A673 (cell line): ENCODE measurements at regions not wholly inside any gene's neighbourhood (a gene's known extent, or its start where the extent isn't known, plus 50 kb on each side); places are given as distances from the start of the nearest gene placed in this dataset.

Experiments used
- BruUV-seq: library from RNA; stranded (reverse); fragments of 400-500 nt; replicated peaks from 2 replicates; lab custom pipeline; 2021; lab: Mats Ljungman, UMichigan
- CTCF ChIA-PET: fragments of 300-600 bp; sonication (Branson Sonifier 250); formaldehyde crosslinking; loops from one replicate; lab custom pipeline; 2022; ENCODE audit warnings: antibody characterized with exemption; lab: Charles Lee
- POLR2A ChIA-PET: fragments of 300-600 bp; sonication (Branson Sonifier 250); formaldehyde crosslinking; loops from one replicate; lab custom pipeline; 2022; ENCODE audit warnings: antibody characterized with exemption; ENCODE audit not compliant: low non-redundant PET; lab: Charles Lee
- DNase-seq: peaks from one replicate; pipeline ENCODE4 v3.0.0-alpha.2; 2015; ENCODE audit warnings: low spot score
- H3K27ac ChIP-seq: fragments of 200-600 bp; sonication (generic); 2 replicates; pipeline ENCODE4 v1.5.1; 2016; ENCODE audit warnings: mixed run types, low read depth, mild to moderate bottlenecking, mixed read lengths, antibody characterized with exemption, low read length; ENCODE audit not compliant: poor library complexity, severe bottlenecking
- H3K27me3 ChIP-seq: fragments of 200-600 bp; sonication (generic); replicated peaks from 2 replicates; pipeline ENCODE4 v1.6.1; 2017; ENCODE audit warnings: mixed run types, low read depth, mild to moderate bottlenecking, mixed read lengths, antibody characterized with exemption, low read length; ENCODE audit not compliant: insufficient read depth, poor library complexity
- H3K36me3 ChIP-seq: fragments of 200-600 bp; sonication (generic); 2 replicates; pipeline ENCODE4 v1.6.1; 2016; ENCODE audit warnings: mixed run types, mild to moderate bottlenecking, mixed read lengths, antibody characterized with exemption, low read length; ENCODE audit not compliant: insufficient read depth, poor library complexity, severe bottlenecking
- H3K4me1 ChIP-seq: fragments of 200-600 bp; sonication (generic); 2 replicates; pipeline ENCODE4 v1.6.1; 2017; ENCODE audit warnings: mixed run types, mild to moderate bottlenecking, mixed read lengths, antibody characterized with exemption, low read length; ENCODE audit not compliant: insufficient read depth, poor library complexity, severe bottlenecking
- H3K4me3 ChIP-seq: fragments of 200-600 bp; sonication (generic); 2 replicates; pipeline ENCODE4 v1.5.1; 2016; ENCODE audit warnings: low read depth, mixed run types, mild to moderate bottlenecking, mixed read lengths, low read length; ENCODE audit not compliant: poor library complexity, severe bottlenecking
- H3K9me3 ChIP-seq: fragments of 200-600 bp; sonication (generic); 2 replicates; pipeline ENCODE4 v1.6.1; 2016; ENCODE audit warnings: mixed run types, low read depth, mild to moderate bottlenecking, mixed read lengths, antibody characterized with exemption, low read length; ENCODE audit not compliant: poor library complexity, severe bottlenecking
- CTCF ChIP-seq: fragments of 300-800, 200-600 bp; sonication (generic); conservative IDR thresholded peaks from 2 replicates; pipeline ENCODE4 v1.5.1; 2017; ENCODE audit warnings: low read depth, mild to moderate bottlenecking, antibody characterized with exemption, low read length, moderate library complexity, mixed read lengths
- EZH2 ChIP-seq: fragments of 200-600 bp; sonication (generic); IDR thresholded peaks from 2 replicates; pipeline ENCODE4 v1.6.1; 2017; ENCODE audit warnings: borderline replicate concordance, low read depth, mild to moderate bottlenecking, mixed read lengths, antibody characterized with exemption, low read length; ENCODE audit not compliant: poor library complexity, severe bottlenecking
- intact Hi-C: fragments of 100-400 bp; cut with micrococcal nuclease; formaldehyde crosslinking; loops from one replicate; pipeline ENCODE4 v1.10.0; 2022; ENCODE audit not compliant: unreplicated experiment

DNA sequence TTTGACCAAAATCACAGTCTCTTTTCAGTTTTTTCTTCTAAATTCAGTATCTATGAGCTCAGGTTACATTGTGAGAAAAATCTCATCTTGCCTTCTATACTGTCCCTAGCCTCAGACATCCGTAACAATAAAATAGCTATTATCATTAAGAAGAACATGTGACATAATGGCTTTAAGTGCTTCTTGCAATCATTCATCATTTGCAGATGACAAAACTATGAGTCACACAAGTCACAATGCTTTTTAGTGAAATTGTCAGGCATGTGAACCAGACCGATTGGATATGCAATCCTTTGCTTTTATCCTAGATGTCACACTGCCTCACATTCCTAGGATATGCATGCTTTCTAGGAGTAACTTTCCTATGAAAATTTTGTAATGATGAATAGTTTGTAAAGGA, 313.1 kb downstream of the SLC6A15 start:
- no peaks in the 10 kb centered on the region for H3K36me3 ChIP-seq
- H3K27me3 ChIP-seq, result no peaks in the 10 kb centered on the region
- CTCF ChIA-PET, result no interaction called here
- H3K4me1 ChIP-seq, result peaks cover 5% of the 10 kb centered on the region
- H3K4me3 ChIP-seq, result no peak overlapping the region
- H3K9me3 ChIP-seq, result no peaks in the 10 kb centered on the region
- peak; percentile 77 for DNase-seq
- TF ChIP-seq EZH2, result no peak
- no peak for TF ChIP-seq CTCF
- POLR2A ChIA-PET, result no interaction called here
- intact Hi-C loops, result no loop called here
- BruUV-seq, result no TSS peak
- H3K27ac ChIP-seq, result no peak overlapping the region

- POLR2A ChIA-PET, result no interaction called here
These were observed 316.3 kb downstream of the SLC6A15 start for GRCh38 chr12:84596266-84596665.

GRCh38 chr12:84594157-84594556, 318.4 kb downstream of the SLC6A15 start:
- CTCF ChIA-PET, result no interaction called here
- BruUV-seq, result no TSS peak
- no peak for TF ChIP-seq EZH2
- no peak for TF ChIP-seq CTCF
- no peak overlapping the region for H3K27ac ChIP-seq
- H3K9me3 ChIP-seq, result no peaks in the 10 kb centered on the region
- no peak overlapping the region for H3K4me3 ChIP-seq
- no peaks in the 10 kb centered on the region for H3K36me3 ChIP-seq
- POLR2A ChIA-PET, result no interaction called here
- no peak for DNase-seq
- no peaks in the 10 kb centered on the region for H3K27me3 ChIP-seq
- intact Hi-C loops, result no loop called here
- H3K4me1 ChIP-seq, result peaks cover 5% of the 10 kb centered on the region

More at GRCh38 chr12:84596266-84596665, 316.3 kb downstream of the SLC6A15 start:
- Histone ChIP-seq H3K27ac (no peak overlapping the region), H3K27me3 (no peaks in the 10 kb centered on the region), H3K9me3 (no peaks in the 10 kb centered on the region), H3K4me1 (peaks cover 5% of the 10 kb centered on the region), H3K4me3 (no peak overlapping the region), H3K36me3 (no peaks in the 10 kb centered on the region)
- intact Hi-C loops, result no loop called here
- TF ChIP-seq CTCF (no peak), EZH2 (no peak)
- no TSS peak for BruUV-seq
- peak; percentile 53 for DNase-seq
- CTCF ChIA-PET, result interaction anchor here (0.6 kb wide), 1 partner anchor 22 kb away, joined by 3 read pairs; no protein-coding TSS in a partner anchor
